ENCODE measurements at regions not wholly inside any gene's neighbourhood (a gene's known extent, or its start where the extent isn't known, plus 50 kb on each side); places are given as distances from the start of the nearest gene placed in this dataset.

DNA sequence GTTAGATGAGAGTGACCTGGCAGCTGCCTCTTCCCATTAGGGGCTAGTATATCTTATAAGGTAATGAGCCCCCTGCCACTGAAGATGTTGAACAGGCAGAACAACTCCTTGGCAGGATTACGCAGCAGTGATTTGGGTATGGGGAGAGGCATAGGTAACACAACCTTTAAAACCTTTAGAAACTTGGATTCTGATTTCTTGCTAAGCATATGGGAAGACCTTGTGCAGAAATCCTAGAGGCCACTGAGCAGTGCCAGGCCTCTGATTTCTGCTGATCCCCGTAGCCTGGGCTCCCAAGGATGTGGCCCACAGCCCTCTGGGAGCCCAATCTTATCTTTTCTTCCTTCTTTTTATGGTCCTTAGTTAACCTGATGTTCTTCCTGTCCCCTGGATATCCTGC lies 237.9 kb upstream of the ROPN1 start:
- TF ChIP-seq POLR2A (IDR thresholded peaks at IDR 0.05), result no peak
- TF ChIP-seq, protein P1, sequence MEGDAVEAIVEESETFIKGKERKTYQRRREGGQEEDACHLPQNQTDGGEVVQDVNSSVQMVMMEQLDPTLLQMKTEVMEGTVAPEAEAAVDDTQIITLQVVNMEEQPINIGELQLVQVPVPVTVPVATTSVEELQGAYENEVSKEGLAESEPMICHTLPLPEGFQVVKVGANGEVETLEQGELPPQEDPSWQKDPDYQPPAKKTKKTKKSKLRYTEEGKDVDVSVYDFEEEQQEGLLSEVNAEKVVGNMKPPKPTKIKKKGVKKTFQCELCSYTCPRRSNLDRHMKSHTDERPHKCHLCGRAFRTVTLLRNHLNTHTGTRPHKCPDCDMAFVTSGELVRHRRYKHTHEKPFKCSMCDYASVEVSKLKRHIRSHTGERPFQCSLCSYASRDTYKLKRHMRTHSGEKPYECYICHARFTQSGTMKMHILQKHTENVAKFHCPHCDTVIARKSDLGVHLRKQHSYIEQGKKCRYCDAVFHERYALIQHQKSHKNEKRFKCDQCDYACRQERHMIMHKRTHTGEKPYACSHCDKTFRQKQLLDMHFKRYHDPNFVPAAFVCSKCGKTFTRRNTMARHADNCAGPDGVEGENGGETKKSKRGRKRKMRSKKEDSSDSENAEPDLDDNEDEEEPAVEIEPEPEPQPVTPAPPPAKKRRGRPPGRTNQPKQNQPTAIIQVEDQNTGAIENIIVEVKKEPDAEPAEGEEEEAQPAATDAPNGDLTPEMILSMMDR (IDR thresholded peaks at IDR 0.05), result no peak
